ENCODE measurements at regions not wholly inside any gene's neighbourhood (a gene's known extent, or its start where the extent isn't known, plus 50 kb on each side); places are given as distances from the start of the nearest gene placed in this dataset.

DNA sequence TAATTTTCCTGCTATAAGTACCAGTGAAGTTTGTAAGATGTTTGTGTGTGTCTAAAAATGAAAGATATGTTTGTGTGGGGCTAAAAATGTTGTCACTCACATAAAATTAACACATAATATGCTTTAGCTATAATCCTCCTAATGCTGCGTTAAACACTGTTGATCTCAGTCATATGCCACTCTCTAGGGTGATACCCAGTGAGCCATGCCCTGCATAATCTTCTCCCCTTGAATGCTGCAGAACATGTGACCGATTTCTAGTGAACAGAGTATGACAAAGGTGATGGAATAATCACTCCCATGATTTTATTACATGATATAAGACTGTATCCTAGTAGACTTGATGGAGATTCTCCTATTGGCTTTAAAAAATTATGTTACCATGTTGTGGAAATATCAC is 119.1 kb upstream of the EPHA5 start:
- DNase-seq (ENCODE audit: low read depth in 2 of 2) = no peak

DNA sequence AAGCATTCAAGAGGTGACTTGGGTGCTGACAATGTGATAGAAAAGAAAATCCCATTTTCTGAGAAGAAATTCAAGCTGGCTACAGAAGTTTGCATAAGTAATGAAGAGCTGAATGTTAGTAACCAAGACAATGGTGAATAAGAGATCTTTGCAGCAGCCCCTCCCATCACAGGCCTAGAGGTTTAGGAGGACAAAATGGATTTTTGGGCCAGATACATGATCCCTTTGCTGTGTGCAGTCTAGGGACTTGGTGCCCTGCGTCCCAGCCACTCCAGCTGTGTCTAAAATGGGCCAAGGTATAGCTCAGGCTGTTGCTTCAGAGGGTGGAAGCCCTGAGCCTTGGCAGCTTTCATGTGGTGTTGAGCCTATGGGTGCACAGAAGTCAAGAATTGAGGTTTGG is 107.0 kb upstream of the EPHA5 start:
- DNase-seq (ENCODE audit: low read depth in 2 of 2) = no peak

- DNase-seq (ENCODE audit: low read depth in 2 of 2) = no peak
Measured at GRCh38 chr4:65773636-65774035, 103.3 kb upstream of the EPHA5 start.

DNA sequence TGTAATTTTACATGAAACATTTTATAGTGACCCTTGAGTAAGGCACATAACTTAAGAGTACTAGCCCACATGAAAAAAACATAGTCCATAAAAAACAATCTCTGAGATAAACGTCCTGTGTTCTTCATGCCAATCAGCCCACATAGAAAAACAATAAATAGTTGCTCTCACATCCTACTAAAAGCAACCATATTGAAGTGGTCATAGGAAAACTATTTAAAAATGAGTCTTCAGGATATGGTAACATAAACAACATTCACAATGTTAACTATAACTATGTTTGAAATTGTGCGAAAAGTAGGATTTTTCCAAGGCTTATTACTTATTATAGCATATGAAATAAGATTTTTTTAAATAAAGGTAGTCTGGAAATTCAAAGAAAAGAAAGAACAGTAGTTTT is 77.1 kb upstream of the EPHA5 start:
- DNase-seq (ENCODE audit: low read depth in 2 of 2) = no peak

DNA sequence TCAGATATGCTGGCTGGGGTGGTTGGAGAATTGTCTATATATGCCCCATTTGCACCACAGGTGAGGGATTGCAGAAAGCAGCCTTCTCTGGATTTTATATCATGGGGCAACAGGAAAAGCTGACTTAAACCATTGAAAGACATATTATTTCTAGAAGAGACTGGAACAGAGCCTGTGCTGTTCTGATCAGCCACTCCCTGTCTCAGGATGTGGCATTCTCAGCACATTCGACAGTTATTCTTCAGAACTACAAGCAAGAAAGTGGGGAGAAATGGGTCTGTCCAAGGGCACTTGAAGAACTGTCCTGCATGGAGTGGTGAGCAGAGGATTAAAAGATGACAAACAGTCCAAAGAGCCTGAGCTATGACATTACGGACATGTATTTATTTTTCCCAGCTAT is 67.8 kb upstream of the EPHA5 start:
- no peak for DNase-seq (ENCODE audit: low read depth in 2 of 2)

DNA sequence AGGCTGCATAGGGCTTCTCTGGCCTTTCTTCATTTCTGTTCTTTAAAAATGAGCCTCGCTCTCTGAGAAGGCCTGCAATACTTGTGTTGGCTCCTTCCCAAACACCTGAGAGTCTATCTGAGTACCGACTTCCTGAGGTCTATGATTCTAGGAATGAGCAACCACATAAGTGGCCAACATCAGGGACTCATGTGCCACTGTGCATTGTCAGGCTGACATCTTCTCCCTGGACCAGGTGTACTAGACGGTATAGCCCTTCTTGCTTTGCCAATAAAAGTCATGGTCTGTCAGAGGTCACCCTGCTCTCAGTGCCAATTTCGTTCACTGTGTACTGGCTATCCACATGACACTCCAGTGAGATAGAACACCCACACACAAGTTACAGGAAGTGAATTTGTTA is 67.4 kb upstream of the EPHA5 start:
- no peak for DNase-seq (ENCODE audit: low read depth in 2 of 2)

DNA sequence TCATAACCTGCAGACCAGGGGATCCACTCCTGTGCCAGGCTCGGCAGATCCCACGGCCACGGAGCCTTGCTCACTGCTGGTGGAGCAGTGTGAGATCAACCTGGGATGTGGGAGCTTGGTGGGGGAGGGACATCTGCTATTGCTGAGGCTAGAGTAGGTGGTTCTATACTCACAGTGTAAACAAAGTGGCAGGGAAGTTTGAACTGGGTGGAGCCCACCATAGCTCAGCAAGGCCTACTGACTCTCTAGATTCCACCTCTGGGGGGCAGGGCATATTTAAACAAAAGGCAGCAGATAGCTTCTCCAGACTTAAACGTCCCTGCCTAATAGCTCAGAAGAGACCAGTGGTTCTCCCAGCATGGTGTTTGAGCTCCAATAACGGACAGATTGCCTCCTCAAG is 54.7 kb upstream of the EPHA5 start:
- no peak for DNase-seq (ENCODE audit: low read depth in 2 of 2)
